Neural progenitor cell (in vitro differentiated cells): ENCODE measurements at regions not wholly inside any gene's neighbourhood (a gene's known extent, or its start where the extent isn't known, plus 50 kb on each side); places are given as distances from the start of the nearest gene placed in this dataset.

Experiments used
- DNase-seq: peaks from one replicate; pipeline ENCODE4 v3.0.0-alpha.2; 2016; ENCODE audit warnings: low spot score
- H2AFZ ChIP-seq: fragments of 200-600 bp; sonication (generic); replicated peaks from 2 replicates; pipeline ENCODE4 v1.6.1; 2016; ENCODE audit warnings: antibody characterized with exemption
- H3F3A ChIP-seq: fragments of 200-600 bp; sonication (generic); 2 replicates; pipeline ENCODE4 v1.6.1; 2016; ENCODE audit warnings: antibody characterized with exemption, low read depth
- H3K27ac ChIP-seq: fragments of 200-600 bp; sonication (generic); 2 replicates; pipeline ENCODE4 v1.5.1; 2016; ENCODE audit warnings: mild to moderate bottlenecking
- H3K27me3 ChIP-seq: fragments of 200-600 bp; sonication (generic); 2 replicates; pipeline ENCODE4 v1.6.1; 2016; ENCODE audit warnings: mild to moderate bottlenecking, moderate library complexity
- H3K36me3 ChIP-seq: fragments of 200-600 bp; sonication (generic); 2 replicates; pipeline ENCODE4 v1.5.1; 2016
- H3K4me1 ChIP-seq: fragments of 200-600 bp; sonication (generic); 2 replicates; pipeline ENCODE4 v1.6.1; 2016; ENCODE audit warnings: mixed run types
- H3K4me2 ChIP-seq: fragments of 200-600 bp; sonication (generic); 2 replicates; pipeline ENCODE4 v1.6.1; 2016
- H3K4me3 ChIP-seq: fragments of 200-600 bp; sonication (generic); 2 replicates; pipeline ENCODE4 v1.5.1; 2016
- H3K79me2 ChIP-seq: fragments of 200-600 bp; sonication (generic); 2 replicates; pipeline ENCODE4 v1.6.1; 2016; ENCODE audit warnings: low read depth
- H3K9ac ChIP-seq: fragments of 200-600 bp; sonication (generic); 2 replicates; pipeline ENCODE4 v1.6.1; 2016
- H3K9me3 ChIP-seq: fragments of 200-600 bp; sonication (generic); 2 replicates; pipeline ENCODE4 v1.5.1; 2016; ENCODE audit warnings: low read depth
- H4K20me1 ChIP-seq: fragments of 200-600 bp; sonication (generic); 2 replicates; pipeline ENCODE4 v1.6.1; 2016; ENCODE audit warnings: low read depth
- H3K27ac Mint-ChIP-seq: 3 replicates; pipeline ENCODE4 v1.8.0; 2021; ENCODE audit warnings: mixed read lengths
- H3K27me3 Mint-ChIP-seq: 2 replicates; pipeline ENCODE4 v1.8.0; 2022; ENCODE audit warnings: low read depth, mild to moderate bottlenecking, inconsistent platforms, moderate library complexity, mixed read lengths; ENCODE audit not compliant: insufficient read depth
- H3K36me3 Mint-ChIP-seq: 3 replicates; pipeline ENCODE4 v1.8.0; 2021; ENCODE audit warnings: mixed read lengths
- H3K4me1 Mint-ChIP-seq: 3 replicates; pipeline ENCODE4 v1.8.0; 2021; ENCODE audit warnings: mixed read lengths
- H3K4me3 Mint-ChIP-seq: 3 replicates; pipeline ENCODE4 v1.8.0; 2021; ENCODE audit warnings: mild to moderate bottlenecking, moderate library complexity, mixed read lengths
- H3K9me3 Mint-ChIP-seq: 3 replicates; pipeline ENCODE4 v1.8.0; 2020; ENCODE audit warnings: mixed read lengths
- EZH2 ChIP-seq: fragments of 200-600 bp; sonication (generic); IDR thresholded peaks from 2 replicates; pipeline ENCODE4 v1.6.1; 2017; ENCODE audit warnings: antibody characterized with exemption, mild to moderate bottlenecking, moderate library complexity
- EZH2phosphoT487 ChIP-seq: fragments of 200-600 bp; sonication (generic); IDR thresholded peaks from 2 replicates; pipeline ENCODE4 v1.6.1; 2017; ENCODE audit warnings: antibody characterized with exemption
- TF ChIP-seq, protein P1 (sequence below): fragments of 200-600 bp; sonication (generic); IDR thresholded peaks from 2 replicates; pipeline ENCODE4 v1.5.1; 2017; ENCODE audit warnings: antibody characterized with exemption, mild to moderate bottlenecking

DNA sequence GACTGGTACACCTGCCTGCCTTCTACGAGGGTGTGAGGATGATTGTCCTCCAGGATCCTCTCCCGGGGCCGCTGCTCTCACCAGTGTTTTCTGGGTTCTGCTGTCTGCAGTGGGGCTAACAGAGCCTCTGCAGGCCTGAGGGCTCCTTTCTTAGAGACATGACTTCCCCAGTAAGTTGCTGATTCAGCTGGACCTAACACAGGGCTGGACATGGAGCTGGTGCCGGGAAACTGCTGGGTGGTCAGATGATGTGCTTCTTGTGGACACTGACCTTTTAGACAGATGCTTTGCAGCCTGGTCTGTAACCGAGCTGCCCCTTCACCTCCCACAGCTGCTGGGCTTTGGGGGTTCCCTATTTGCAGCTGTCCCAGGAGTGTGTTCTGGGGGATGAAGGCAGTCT lies 71.5 kb downstream of the FOXL1 start:
- H3K27ac ChIP-seq = no peak overlapping the region
- peak overlapping the region; percentile 42 for H2AFZ ChIP-seq
- no peaks in the 10 kb centered on the region for H3K36me3 ChIP-seq
- no peak overlapping the region for H3K4me2 ChIP-seq
- no peaks in the 10 kb centered on the region for H3K4me1 ChIP-seq
- Mint-ChIP-seq H3K4me3 (no peak overlapping the region), H3K36me3 (no peaks in the 10 kb centered on the region), H3K27me3 (peaks cover 9% of the 10 kb centered on the region), H3K9me3 (peaks cover 9% of the 10 kb centered on the region), H3K4me1 (peaks cover 14% of the 10 kb centered on the region), H3K27ac (no peak overlapping the region)
- H3K9ac ChIP-seq = no peak overlapping the region
- H3F3A ChIP-seq = no peaks in the 10 kb centered on the region
- DNase-seq = no peak
- TF ChIP-seq EZH2 (no peak), EZH2phosphoT487 (no peak)
- TF ChIP-seq, protein P1, sequence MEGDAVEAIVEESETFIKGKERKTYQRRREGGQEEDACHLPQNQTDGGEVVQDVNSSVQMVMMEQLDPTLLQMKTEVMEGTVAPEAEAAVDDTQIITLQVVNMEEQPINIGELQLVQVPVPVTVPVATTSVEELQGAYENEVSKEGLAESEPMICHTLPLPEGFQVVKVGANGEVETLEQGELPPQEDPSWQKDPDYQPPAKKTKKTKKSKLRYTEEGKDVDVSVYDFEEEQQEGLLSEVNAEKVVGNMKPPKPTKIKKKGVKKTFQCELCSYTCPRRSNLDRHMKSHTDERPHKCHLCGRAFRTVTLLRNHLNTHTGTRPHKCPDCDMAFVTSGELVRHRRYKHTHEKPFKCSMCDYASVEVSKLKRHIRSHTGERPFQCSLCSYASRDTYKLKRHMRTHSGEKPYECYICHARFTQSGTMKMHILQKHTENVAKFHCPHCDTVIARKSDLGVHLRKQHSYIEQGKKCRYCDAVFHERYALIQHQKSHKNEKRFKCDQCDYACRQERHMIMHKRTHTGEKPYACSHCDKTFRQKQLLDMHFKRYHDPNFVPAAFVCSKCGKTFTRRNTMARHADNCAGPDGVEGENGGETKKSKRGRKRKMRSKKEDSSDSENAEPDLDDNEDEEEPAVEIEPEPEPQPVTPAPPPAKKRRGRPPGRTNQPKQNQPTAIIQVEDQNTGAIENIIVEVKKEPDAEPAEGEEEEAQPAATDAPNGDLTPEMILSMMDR = no peak
- no peaks in the 10 kb centered on the region for H3K79me2 ChIP-seq
- no peak overlapping the region for H3K4me3 ChIP-seq
- H4K20me1 ChIP-seq = no peaks in the 10 kb centered on the region
- H3K27me3 ChIP-seq = no peaks in the 10 kb centered on the region
- no peaks in the 10 kb centered on the region for H3K9me3 ChIP-seq

DNA sequence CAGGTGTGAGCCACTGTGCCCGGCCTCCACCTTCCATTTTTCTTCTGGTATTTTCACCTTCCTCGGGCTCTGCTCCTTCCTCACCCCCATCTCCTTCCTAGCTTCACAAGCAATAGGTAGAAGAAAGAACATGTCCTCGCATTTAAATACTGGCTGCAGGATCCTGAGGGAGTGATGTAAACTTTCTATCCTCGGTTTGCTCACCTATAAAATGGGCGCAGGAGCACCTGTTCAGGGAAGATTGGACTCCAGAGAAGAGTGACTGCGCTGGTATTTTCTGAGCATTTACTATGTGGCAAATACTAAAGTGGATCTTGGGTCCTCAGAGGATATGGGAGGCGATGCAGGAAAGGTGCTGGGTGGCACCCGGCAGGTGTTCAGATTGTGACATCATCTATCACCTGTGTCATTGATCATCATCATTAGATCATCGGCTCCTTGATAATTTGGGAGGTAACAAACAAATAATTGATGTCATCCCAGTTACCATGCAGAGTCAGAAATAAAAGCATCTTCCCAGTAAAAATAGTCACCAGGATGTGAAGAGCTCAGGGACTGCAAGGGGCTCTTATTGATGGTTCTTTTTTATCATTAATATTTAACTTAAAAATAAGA lies 72.8 kb downstream of the FOXL1 start:
- H3K9me3 ChIP-seq = no peaks in the 10 kb centered on the region
- no peak overlapping the region for H3K27ac ChIP-seq
- H3K36me3 ChIP-seq = no peaks in the 10 kb centered on the region
- H4K20me1 ChIP-seq = no peaks in the 10 kb centered on the region
- no peaks in the 10 kb centered on the region for H3K4me1 ChIP-seq
- TF ChIP-seq, protein P1 = no peak
- TF ChIP-seq EZH2 = no peak
- no peak for TF ChIP-seq EZH2phosphoT487
- Mint-ChIP-seq H3K4me3 (no peak overlapping the region), H3K27me3 (peaks cover 9% of the 10 kb centered on the region), H3K36me3 (no peaks in the 10 kb centered on the region), H3K27ac (no peak overlapping the region), H3K9me3 (peaks cover 9% of the 10 kb centered on the region), H3K4me1 (peaks cover 11% of the 10 kb centered on the region)
- no peaks in the 10 kb centered on the region for H3F3A ChIP-seq
- H3K9ac ChIP-seq = no peak overlapping the region
- no peak overlapping the region for H2AFZ ChIP-seq
- no peaks in the 10 kb centered on the region for H3K27me3 ChIP-seq
- no peak overlapping the region for H3K4me3 ChIP-seq
- H3K79me2 ChIP-seq = no peaks in the 10 kb centered on the region
- DNase-seq = no peak
- H3K4me2 ChIP-seq = no peak overlapping the region

DNA sequence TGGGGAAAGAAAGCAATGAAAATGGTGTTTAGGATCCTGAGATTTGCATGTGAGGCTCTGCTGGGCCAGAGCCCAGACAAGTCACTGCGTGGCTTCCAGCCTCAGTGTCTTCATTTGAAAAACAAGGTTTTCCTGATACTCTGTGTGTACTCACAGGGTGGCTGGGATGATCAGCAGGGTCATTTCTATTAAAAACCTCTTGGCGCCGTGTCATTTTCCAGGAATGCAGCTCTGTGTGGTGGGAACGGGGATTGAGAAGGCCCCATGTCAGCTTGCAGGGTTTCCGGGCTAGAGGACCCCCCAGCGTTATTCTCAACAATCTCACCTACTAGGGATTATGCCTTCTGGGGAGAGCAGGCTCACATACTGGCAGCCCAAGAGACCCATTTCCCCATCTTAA lies 73.5 kb downstream of the FOXL1 start:
- Histone ChIP-seq H3K27ac (no peak overlapping the region), H3K4me1 (no peaks in the 10 kb centered on the region), H3K4me2 (no peak overlapping the region), H3K27me3 (no peaks in the 10 kb centered on the region), H3K79me2 (no peaks in the 10 kb centered on the region), H3K4me3 (no peak overlapping the region), H3K9me3 (no peaks in the 10 kb centered on the region), H3K9ac (no peak overlapping the region), H4K20me1 (no peaks in the 10 kb centered on the region), H3K36me3 (no peaks in the 10 kb centered on the region), H3F3A (no peaks in the 10 kb centered on the region), H2AFZ (no peak overlapping the region)
- DNase-seq = no peak
- Mint-ChIP-seq H3K27ac (no peak overlapping the region), H3K9me3 (peaks cover 9% of the 10 kb centered on the region), H3K27me3 (peaks cover 7% of the 10 kb centered on the region), H3K4me3 (no peak overlapping the region), H3K36me3 (no peaks in the 10 kb centered on the region), H3K4me1 (peaks cover 8% of the 10 kb centered on the region)
- TF ChIP-seq, protein P1 = no peak
- TF ChIP-seq EZH2 = no peak
- TF ChIP-seq EZH2phosphoT487 = no peak
